IMR-90 (cell line): ENCODE measurements at regions not wholly inside any gene's neighbourhood (a gene's known extent, or its start where the extent isn't known, plus 50 kb on each side); places are given as distances from the start of the nearest gene placed in this dataset.

Experiments
- ATAC-seq: fragments of 200-7000 bp; cut with Tn5 transposase; 2 replicates; pipeline ENCODE4 v1.9.1; 2020; ENCODE audit warnings: low read depth, mild to moderate bottlenecking, moderate library complexity
- BruUV-seq: library from RNA; stranded (reverse); fragments of 400-500 nt; replicated peaks from 2 replicates; lab custom pipeline; 2021; lab: Mats Ljungman, UMichigan
- CTCF ChIA-PET: fragments of 300-600 bp; formaldehyde crosslinking; extraction: SDS; loops from one replicate; lab custom pipeline; 2021; ENCODE audit warnings: antibody characterized with exemption; lab: Yijun Ruan, JAX
- POLR2A ChIA-PET: fragments of 300-600 bp; sonication (Branson Sonifier 250); formaldehyde crosslinking; loops from one replicate; lab custom pipeline; 2022; ENCODE audit warnings: antibody characterized with exemption; ENCODE audit not compliant: unreplicated experiment; lab: Charles Lee
- DNase-seq: peaks from one replicate; pipeline ENCODE4 v3.0.0; 2013
- H2AFZ ChIP-seq: replicated peaks from 2 replicates; pipeline ENCODE3; 2013; ENCODE audit warnings: low read length, mild to moderate bottlenecking; ENCODE audit not compliant: poor library complexity
- H2AK5ac ChIP-seq: 2 replicates; pipeline ENCODE4 v1.6.1; 2013; ENCODE audit warnings: low read depth, low read length, inconsistent platforms
- H2AK9ac ChIP-seq: replicated peaks from 2 replicates; pipeline ENCODE3; 2013; ENCODE audit warnings: mild to moderate bottlenecking, low read depth, low read length, moderate library complexity; ENCODE audit not compliant: poor library complexity
- H2BK120ac ChIP-seq: 2 replicates; pipeline ENCODE4 v1.6.1; 2013; ENCODE audit warnings: low read depth, low read length, inconsistent platforms
- H2BK15ac ChIP-seq: 3 replicates; pipeline ENCODE4 v1.6.1; 2013; ENCODE audit warnings: low read depth, low read length, inconsistent platforms
- H2BK20ac ChIP-seq: 2 replicates; pipeline ENCODE4 v1.6.1; 2013; ENCODE audit warnings: low read depth, mild to moderate bottlenecking, inconsistent platforms, low read length, moderate library complexity
- H2BK5ac ChIP-seq: 2 replicates; pipeline ENCODE4 v1.6.1; 2013; ENCODE audit warnings: mild to moderate bottlenecking, low read depth, low read length, inconsistent platforms; ENCODE audit not compliant: poor library complexity, severe bottlenecking
- H3K14ac ChIP-seq: replicated peaks from 2 replicates; pipeline ENCODE4 v1.6.1; 2013; ENCODE audit warnings: low read depth, low read length, inconsistent platforms
- H3K18ac ChIP-seq: 2 replicates; pipeline ENCODE4 v1.6.1; 2013; ENCODE audit warnings: low read depth, low read length, control low read depth
- H3K23ac ChIP-seq: 2 replicates; pipeline ENCODE4 v1.6.1; 2013; ENCODE audit warnings: low read depth, low read length, inconsistent platforms
- H3K27ac ChIP-seq: 2 replicates; pipeline ENCODE4 v1.5.1; 2013; ENCODE audit warnings: mild to moderate bottlenecking, control low read depth, low read length; ENCODE audit not compliant: insufficient read depth
- H3K27me3 ChIP-seq: 2 replicates; pipeline ENCODE4 v1.6.1; 2013; ENCODE audit warnings: low read length; ENCODE audit not compliant: control insufficient read depth, insufficient read depth
- H3K36me3 ChIP-seq: 2 replicates; pipeline ENCODE4 v1.6.1; 2013; ENCODE audit warnings: low read length, mixed read lengths; ENCODE audit not compliant: control insufficient read depth, insufficient read depth
- H3K4ac ChIP-seq: 2 replicates; pipeline ENCODE4 v1.6.1; 2013; ENCODE audit warnings: low read depth, low read length, inconsistent platforms
- H3K4me1 ChIP-seq: 2 replicates; pipeline ENCODE4 v1.6.1; 2013; ENCODE audit warnings: low read length, mixed read lengths; ENCODE audit not compliant: control insufficient read depth, insufficient read depth
- H3K4me2 ChIP-seq: 2 replicates; pipeline ENCODE4 v1.6.1; 2013; ENCODE audit warnings: low read depth, mild to moderate bottlenecking, control low read depth, low read length, moderate library complexity
- H3K4me3 ChIP-seq: 2 replicates; pipeline ENCODE4 v1.5.1; 2013; ENCODE audit warnings: low read depth, mild to moderate bottlenecking, control low read depth, low read length, moderate library complexity; ENCODE audit not compliant: insufficient read depth
- H3K56ac ChIP-seq: 2 replicates; pipeline ENCODE4 v1.6.1; 2013; ENCODE audit warnings: low read length, inconsistent platforms; ENCODE audit not compliant: insufficient read depth; ENCODE audit errors: extremely low read depth
- H3K79me1 ChIP-seq, 2 experiments: 2 replicates each; pipeline ENCODE4 v1.6.1; 2013; ENCODE audit warnings: low read length in 2 of 2, inconsistent platforms in 1 of 2, low read depth in 1 of 2
- H3K9ac ChIP-seq: 2 replicates; pipeline ENCODE4 v1.6.1; 2013; ENCODE audit warnings: low read depth, low read length, control low read depth
- H3K9me1 ChIP-seq: 2 replicates; pipeline ENCODE4 v1.6.1; 2013; ENCODE audit warnings: low read length, inconsistent platforms; ENCODE audit not compliant: insufficient read depth
- H3K9me3 ChIP-seq: 2 replicates; pipeline ENCODE4 v1.6.1; 2013; ENCODE audit warnings: low read length; ENCODE audit not compliant: control insufficient read depth, insufficient read depth
- H4K20me1 ChIP-seq: 2 replicates; pipeline ENCODE4 v1.6.1; 2013; ENCODE audit warnings: low read length, inconsistent platforms; ENCODE audit not compliant: insufficient read depth
- H4K5ac ChIP-seq: 2 replicates; pipeline ENCODE4 v1.6.1; 2013; ENCODE audit warnings: mild to moderate bottlenecking, low read depth, low read length, control low read depth
- H4K8ac ChIP-seq, 2 experiments: 2 replicates each; pipeline ENCODE4 v1.6.1; 2013; ENCODE audit warnings: low read depth in 2 of 2, low read length in 2 of 2, control low read depth in 1 of 2, inconsistent platforms in 1 of 2
- H4K91ac ChIP-seq: 2 replicates; pipeline ENCODE4 v1.6.1; 2013; ENCODE audit warnings: low read depth, low read length, inconsistent platforms; ENCODE audit not compliant: insufficient read depth
- BHLHE40 ChIP-seq: fragments of 150-350 bp; IDR thresholded peaks from 2 replicates; pipeline ENCODE4 v1.6.1; 2016; ENCODE audit warnings: mild to moderate bottlenecking, low read depth, low read length
- CEBPB ChIP-seq: IDR thresholded peaks from 2 replicates; pipeline ENCODE4 v1.6.1; 2012; ENCODE audit warnings: low read depth, low read length, improper control_type of control experiment
- MAZ ChIP-seq: IDR thresholded peaks from 2 replicates; pipeline ENCODE4 v1.6.1; 2012; ENCODE audit warnings: low read depth, mild to moderate bottlenecking, low read length, improper control_type of control experiment, moderate library complexity, borderline replicate concordance
- MXI1 ChIP-seq: IDR thresholded peaks from 2 replicates; pipeline ENCODE4 v1.6.1; 2012; ENCODE audit warnings: low read depth, mild to moderate bottlenecking, low read length, moderate library complexity, borderline replicate concordance
- NFE2L2 ChIP-seq: fragments of 150-350 bp; IDR thresholded peaks from 2 replicates; pipeline ENCODE4 v1.6.1; 2016; ENCODE audit warnings: low read depth, mild to moderate bottlenecking, low read length
- RCOR1 ChIP-seq: IDR thresholded peaks from 2 replicates; pipeline ENCODE4 v1.6.1; 2012; ENCODE audit warnings: mild to moderate bottlenecking, low read length, improper control_type of control experiment; ENCODE audit not compliant: insufficient replicate concordance
- SMC3 ChIP-seq: fragments of 150-350 bp; IDR thresholded peaks from 2 replicates; pipeline ENCODE4 v1.6.1; 2016; ENCODE audit warnings: low read depth, mild to moderate bottlenecking, antibody characterized with exemption, low read length, moderate library complexity
- WGBS, 2 experiments: methylation state at CpG; one replicate each; pipeline versions ENCODE4 v1.1.5 to v1.1.7; 2013; ENCODE audit warnings: missing lambda C conversion rate in 2 of 2; ENCODE audit not compliant: insufficient read length in 1 of 2; ENCODE audit errors: extremely low coverage in 2 of 2; 5-methylcytosine and 5-hydroxymethylcytosine counted together
- dilution Hi-C: fragments of 300-500 bp; cut with HindIII; formaldehyde crosslinking; loops from one replicate; pipeline ENCODE4 v1.14.3; 2018; ENCODE audit warnings: low sequenced_read_pairs; ENCODE audit not compliant: unreplicated experiment
- in situ Hi-C: fragments of 300-500 bp; cut with MboI; formaldehyde crosslinking; loops from 3 replicates; pipeline ENCODE4 v1.14.3; 2019; ENCODE audit warnings: low sequenced_read_pairs, inconsistent platforms, mixed read lengths
- intact Hi-C: fragments of 100-400 bp; cut with micrococcal nuclease; formaldehyde crosslinking; loops from 2 replicates; pipeline ENCODE4 v1.10.0; 2022
- TF ChIP-seq, protein P1 (sequence below): fragments of 150-350 bp; IDR thresholded peaks from 2 replicates; pipeline ENCODE4 v1.6.1; 2016; ENCODE audit warnings: low read depth, mild to moderate bottlenecking, low read length, moderate library complexity, borderline replicate concordance
- TF ChIP-seq, protein P2 (sequence below): fragments of 150-350 bp; IDR thresholded peaks from 2 replicates; pipeline ENCODE4 v1.6.1; 2017; ENCODE audit warnings: mild to moderate bottlenecking, antibody characterized with exemption, low read length, low read depth

DNA sequence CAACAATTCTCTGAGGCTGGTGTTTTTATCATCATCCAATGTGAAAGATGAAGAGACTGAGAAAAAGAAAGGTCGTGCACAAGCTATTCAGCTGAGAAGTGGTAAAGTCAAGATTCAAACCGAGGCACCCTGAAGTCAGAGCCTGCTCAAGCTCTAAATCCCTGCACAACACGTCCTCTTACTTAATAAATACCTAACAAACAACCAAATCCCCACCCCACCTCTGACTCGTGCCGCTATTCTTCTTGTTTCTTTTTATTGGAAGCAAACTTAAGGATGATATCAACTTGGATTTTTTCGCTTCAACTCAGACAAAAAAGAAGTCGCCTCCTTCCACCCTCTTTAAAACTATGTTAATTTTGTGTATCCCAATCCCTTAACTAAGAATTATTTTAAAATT lies 140.2 kb downstream of the CEP120 start:
- H4K8ac ChIP-seq = no peak overlapping the region
- H2AK9ac ChIP-seq = no peak overlapping the region
- dilution Hi-C loops = no loop called here
- H2BK15ac ChIP-seq = no peak overlapping the region
- H2BK5ac ChIP-seq = no peak overlapping the region
- intact Hi-C loops = no loop called here
- H3K23ac ChIP-seq = no peak overlapping the region
- H3K27me3 ChIP-seq = peaks cover 7% of the 10 kb centered on the region
- no peaks in the 10 kb centered on the region for H3K4me1 ChIP-seq
- no peak overlapping the region for H3K4me3 ChIP-seq
- H2AK5ac ChIP-seq = no peak overlapping the region
- 100% methylated on average over 3 of the region's 7 CpGs; no CpG with 5 or more reads in 1 of the 2 experiments for WGBS, 2 experiments
- H3K14ac ChIP-seq = no peak overlapping the region
- H3K4ac ChIP-seq = no peak overlapping the region
- no peak overlapping the region for H3K27ac ChIP-seq
- ChIA-PET CTCF (no interaction called here), POLR2A (no interaction called here)
- in situ Hi-C loops = no loop called here
- no peak for TF ChIP-seq NFE2L2
- TF ChIP-seq MAZ = no peak
- TF ChIP-seq, protein P1, sequence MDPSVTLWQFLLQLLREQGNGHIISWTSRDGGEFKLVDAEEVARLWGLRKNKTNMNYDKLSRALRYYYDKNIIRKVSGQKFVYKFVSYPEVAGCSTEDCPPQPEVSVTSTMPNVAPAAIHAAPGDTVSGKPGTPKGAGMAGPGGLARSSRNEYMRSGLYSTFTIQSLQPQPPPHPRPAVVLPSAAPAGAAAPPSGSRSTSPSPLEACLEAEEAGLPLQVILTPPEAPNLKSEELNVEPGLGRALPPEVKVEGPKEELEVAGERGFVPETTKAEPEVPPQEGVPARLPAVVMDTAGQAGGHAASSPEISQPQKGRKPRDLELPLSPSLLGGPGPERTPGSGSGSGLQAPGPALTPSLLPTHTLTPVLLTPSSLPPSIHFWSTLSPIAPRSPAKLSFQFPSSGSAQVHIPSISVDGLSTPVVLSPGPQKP = no peak
- TF ChIP-seq MXI1 = no peak
- no peak for TF ChIP-seq SMC3
- TF ChIP-seq, protein P2, sequence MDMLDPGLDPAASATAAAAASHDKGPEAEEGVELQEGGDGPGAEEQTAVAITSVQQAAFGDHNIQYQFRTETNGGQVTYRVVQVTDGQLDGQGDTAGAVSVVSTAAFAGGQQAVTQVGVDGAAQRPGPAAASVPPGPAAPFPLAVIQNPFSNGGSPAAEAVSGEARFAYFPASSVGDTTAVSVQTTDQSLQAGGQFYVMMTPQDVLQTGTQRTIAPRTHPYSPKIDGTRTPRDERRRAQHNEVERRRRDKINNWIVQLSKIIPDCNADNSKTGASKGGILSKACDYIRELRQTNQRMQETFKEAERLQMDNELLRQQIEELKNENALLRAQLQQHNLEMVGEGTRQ = no peak
- no peak for TF ChIP-seq RCOR1
- no peak for TF ChIP-seq CEBPB
- no peak for TF ChIP-seq BHLHE40
- DNase-seq = no peak
- ATAC-seq = no peak
- H3K18ac ChIP-seq = no peak overlapping the region
- no peak overlapping the region for H2BK20ac ChIP-seq
- no peaks in the 10 kb centered on the region for H4K20me1 ChIP-seq
- no peak overlapping the region for H4K5ac ChIP-seq
- H3K79me1 ChIP-seq = no peaks in the 10 kb centered on the region
- H3K9ac ChIP-seq = no peak overlapping the region
- no peaks in the 10 kb centered on the region for H3K9me1 ChIP-seq
- H3K36me3 ChIP-seq = no peaks in the 10 kb centered on the region
- no peak overlapping the region for H3K4me2 ChIP-seq
- H2AFZ ChIP-seq = no peak overlapping the region
- H3K56ac ChIP-seq = no peak overlapping the region
- no peak overlapping the region for H2BK120ac ChIP-seq
- H4K91ac ChIP-seq = no peak overlapping the region
- BruUV-seq = no TSS peak
- no peaks in the 10 kb centered on the region for H3K9me3 ChIP-seq
